ENCODE measurements at regions not wholly inside any gene's neighbourhood (a gene's known extent, or its start where the extent isn't known, plus 50 kb on each side); places are given as distances from the start of the nearest gene placed in this dataset.
"Not testable (repeated sequence)": the region's sequence is repeated elsewhere in the genome, so short reads cannot be mapped to it uniquely, and the experiment has no call there.

DNA sequence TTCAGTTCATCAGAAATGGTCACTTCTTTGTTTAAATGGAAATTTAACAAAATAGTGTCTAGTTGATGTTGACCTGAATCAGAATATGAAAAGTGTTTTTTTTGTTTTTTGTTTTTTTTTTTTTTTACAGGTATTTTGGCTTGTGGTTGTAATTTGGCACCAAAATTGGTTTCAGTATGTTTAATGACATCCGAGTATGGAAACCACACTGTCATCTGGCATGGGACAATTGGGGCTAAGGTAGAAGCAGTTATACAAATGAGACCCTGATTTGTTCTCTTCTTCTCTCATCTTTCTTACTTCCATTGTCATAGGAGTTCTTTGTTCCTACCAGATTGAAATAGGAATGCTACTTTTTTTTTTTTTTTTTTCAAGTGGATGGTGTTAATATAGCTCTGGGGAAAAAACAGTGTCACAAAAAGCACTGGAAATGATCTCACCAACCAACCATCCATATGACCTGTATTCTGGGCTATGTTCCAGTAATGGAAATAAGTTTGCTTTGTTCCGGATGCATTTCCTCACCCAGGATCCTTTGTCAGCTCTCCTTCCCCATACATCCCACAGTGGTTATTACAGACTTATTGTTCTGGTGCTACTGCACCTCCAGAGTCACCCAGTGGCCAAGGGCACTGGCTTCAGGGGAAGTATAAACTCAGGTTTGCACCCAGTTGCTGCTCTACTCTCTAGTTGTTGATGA, 95.8 kb downstream of the ATXN3L start:
- DNase-seq (ENCODE audit: low read depth), result peak; percentile 85

DNA sequence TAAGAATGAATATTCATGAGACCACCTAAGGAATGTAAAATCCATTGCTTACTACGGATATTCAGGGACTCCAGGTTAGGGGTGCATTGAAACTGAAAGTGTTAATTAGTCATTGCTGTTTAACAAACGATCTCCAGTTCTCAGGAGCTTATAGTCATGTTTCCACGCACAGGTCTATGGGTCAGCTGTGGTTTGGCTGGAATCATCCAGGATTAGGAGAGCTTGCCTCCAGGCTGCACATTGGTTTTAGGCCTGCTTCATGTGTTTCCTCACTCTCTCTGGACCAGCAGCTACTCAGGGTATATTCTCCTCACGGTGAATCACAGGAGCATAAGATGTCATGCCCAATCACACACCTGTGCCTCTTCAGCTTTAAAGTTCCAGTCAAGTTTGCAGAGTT, 98.9 kb downstream of the ATXN3L start:
- no peak for DNase-seq (ENCODE audit: low read depth)

DNA sequence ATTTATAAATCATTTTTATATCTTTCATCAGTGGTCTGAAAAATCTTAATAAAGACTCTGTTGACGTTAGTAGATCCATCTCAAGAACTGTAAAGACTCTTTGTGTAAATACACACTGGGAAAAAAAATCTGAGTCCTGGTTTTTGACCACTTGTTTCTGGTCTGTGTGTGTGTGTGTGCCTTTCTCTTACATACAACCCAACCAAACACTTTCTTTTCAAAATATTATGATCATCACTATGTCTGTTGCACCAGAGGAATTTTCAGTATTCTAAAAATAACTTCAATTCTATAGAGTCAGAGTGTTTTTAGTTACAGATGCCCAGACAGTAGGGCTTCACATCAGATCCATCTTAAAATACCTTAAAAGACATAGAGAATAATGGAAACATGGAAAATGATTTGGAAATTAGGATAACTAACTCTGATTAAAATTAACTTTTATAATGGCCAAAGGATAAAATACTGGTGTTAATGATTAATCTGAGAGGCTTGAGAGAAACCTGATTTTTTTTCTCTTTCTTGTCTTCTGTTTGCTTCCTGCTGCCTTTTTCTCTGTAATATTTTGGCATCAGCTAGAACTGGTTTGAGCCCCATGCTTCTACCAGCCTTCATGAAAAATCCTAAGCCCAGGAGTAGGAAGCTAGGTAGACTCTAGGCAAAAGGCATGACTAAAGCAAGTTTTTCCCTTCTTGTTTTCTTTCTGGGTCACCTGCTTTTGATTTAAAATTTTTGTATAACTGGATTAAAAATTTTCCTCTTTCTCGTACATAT, 99.7 kb downstream of the ATXN3L start:
- DNase-seq (ENCODE audit: low read depth), result no peak

DNA sequence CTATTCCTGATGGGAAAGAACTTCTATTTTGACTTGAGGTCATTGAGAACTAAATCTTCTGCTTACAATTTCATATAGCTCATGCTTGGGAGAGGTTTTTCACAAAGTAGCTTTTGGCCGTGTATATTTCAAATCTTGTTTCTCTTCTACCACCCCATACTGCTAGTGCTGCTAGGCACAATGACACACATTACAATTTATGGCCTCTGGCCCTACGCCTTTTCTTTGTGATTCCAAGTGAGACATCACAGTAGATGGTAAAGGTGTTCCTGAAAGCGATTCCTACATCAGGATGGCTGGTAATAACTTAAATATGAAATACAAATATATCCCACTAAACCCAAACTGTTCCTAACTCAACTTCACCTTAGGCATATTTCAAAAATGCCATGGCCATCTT, 101.1 kb downstream of the ATXN3L start:
- no peak for DNase-seq (ENCODE audit: low read depth)

DNA sequence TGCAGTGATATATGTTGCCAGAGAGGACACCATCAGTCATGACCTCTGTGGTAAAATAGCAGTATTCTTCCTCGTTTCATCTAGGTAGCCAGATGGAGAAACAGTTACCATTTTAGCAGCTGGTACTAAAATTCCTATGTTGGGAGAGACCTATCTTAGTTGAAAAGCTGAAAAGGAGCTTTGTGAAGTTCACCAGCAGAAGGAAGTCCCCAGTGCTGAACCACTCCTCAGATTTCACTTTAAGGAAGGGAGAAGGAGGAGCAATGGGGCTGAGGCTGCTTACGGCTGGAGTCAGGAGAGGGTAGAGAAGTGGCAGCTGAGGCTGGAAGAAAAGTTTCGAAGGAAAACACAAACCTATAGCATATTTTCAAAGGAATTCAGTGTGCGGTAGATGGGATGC, 103.7 kb downstream of the ATXN3L start:
- DNase-seq (ENCODE audit: low read depth), result no peak

DNA sequence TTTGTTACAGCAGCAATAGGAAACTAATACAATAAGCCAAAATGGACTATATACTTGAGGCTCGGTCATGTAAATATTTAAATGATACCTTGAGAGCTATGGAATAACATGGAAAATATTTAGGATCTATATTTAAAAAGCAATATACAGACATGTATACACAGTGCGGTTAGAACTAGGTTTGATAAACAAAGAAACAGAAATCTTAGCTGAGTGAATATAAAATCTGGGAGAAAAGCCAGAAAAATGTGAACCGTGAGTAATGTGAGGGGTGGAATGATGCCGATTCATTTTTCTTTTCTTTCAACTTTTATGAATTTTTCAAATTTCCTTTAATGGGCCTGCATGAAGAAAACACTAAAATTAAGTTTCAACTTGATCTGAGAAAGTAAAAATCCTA, 104.1 kb downstream of the ATXN3L start:
- no peak for DNase-seq (ENCODE audit: low read depth)

DNA sequence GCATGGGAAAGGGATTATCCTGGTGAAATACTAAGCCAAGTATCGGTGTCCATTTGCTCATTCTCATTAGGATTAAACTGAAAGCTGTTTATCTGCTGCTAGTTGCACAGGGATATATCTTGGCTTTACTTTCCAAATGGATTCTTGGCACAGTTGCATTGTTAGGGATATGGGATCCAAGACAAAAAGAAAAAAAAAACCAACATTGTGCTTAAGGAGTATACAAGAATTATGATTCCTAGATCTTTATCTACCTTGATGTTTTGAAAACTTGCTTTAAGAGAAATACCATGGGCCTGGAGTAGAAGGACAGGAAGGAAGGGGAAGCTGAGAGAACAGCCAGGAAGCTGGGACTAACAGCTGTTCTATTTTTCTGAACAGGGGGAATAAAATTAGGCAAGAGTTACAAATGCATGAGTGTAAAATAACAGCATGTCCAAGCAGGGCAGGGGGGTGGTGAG, 107.6 kb downstream of the ATXN3L start:
- no peak for DNase-seq (ENCODE audit: low read depth)

DNA sequence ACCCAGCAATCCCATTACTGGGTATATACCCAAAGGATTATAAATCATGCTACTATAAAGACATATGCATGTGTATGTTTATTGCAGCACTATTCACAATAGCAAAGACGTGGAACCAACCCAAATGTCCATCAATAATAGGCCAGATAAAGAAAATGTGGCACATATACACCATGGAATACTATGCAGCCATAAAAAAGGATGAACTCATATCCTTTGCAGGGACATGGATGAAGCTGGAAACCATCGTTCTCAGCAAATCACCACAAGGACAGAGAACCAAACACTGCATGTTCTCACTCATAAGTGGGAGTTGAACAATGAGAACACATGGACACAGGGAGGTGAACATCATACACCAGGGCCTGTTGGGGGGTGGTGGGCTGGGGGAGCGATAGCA, 109.7 kb downstream of the ATXN3L start:
- not testable (repeated sequence) for DNase-seq (ENCODE audit: low read depth)

DNA sequence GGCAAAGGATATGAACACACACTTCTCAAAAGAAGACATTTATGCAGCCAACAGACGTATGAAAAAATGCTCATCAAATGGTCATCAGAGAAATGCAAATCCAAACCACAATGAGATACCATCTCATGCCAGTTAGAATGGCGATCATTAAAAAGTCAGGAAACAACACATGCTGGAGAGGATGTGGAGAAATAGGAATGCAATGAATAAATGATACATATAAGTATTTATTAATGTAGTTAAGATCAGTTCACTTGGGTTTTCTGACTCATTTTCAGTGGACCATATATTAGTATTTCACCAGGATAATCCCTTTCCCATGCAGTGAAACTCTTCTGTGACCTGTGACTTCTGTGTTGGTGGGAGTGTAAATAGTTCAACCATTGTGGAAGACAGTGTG, 110.1 kb downstream of the ATXN3L start:
- not testable (repeated sequence) for DNase-seq (ENCODE audit: low read depth)

DNA sequence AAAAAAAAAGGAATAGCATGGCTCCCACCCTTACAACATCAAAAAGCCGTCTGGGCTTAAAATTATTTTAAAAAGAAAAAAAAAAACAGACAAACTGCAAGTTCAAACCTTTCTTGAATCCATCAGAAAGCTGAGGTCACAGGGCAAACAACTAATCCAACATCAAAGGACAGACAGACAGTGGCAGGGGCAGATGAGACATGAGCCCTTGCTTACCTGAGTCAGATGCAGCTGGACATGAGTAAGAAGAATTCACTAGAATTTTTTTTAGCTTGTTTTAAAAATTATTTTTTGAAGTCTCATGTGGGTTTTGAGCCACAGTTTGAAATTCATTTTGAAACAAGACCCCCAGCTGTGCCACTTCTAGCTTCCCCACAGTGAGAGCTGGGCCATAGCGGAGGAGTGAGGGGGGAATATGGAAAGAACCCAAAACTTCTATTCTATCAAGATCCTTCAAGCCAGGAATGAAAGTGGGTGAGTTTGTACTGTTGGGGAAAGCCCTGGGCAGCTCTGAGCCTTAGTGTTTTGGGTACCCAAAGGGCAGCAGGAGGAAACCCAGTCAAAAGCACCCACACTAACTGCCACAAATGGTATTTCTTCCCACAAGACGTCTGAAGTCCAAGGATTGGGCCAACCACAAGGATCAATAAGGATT, 111.4 kb downstream of the ATXN3L start:
- no peak for DNase-seq (ENCODE audit: low read depth)

DNA sequence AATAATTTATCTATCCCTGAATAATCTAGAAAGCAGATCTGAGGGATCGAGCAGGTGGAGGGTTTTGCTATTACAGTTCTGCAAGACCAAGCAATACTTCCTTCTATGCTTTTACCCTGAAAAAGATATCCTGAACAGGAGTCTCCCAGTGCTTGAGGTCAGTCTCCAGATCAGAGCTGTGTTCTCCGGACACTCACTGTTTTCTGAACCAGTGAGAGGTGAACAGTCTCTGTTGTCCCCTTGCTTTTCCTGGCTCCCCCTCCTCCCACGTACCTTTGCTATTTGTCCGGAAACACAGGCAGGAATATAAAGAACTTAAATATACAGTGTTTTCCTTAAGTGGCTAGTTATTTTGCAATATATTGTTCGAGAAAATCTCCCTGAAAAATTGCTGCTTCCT, 116.6 kb downstream of the ATXN3L start:
- DNase-seq (ENCODE audit: low read depth), result no peak

DNA sequence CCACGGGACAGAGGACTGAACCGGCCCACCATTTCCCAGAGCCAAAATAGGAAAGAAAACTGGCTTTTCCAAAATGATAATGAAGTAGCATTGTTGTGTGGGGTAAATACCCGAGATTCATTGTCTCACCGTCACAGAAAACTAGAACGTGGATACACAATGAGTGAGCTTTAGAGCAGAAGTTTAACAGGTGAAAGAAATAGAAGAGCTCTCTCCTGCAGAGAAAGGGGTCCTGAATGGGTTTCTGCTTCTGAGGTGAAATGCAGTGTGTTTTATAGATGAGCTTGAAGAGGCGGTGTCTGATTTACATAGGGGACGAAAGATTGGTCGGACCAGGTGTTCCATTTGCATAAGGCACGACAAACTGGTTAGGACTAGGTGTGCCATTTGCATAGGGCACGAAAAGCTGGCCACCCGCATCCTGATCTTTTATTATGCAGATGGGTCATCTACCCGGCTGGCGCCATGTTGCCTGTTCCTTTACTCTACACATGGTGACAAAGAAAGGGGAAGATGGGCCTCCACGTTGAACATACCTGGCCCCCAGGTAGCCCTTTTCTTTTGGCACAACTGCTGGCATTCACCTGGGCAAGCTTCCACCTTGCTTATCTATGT, 118.1 kb downstream of the ATXN3L start:
- no peak for DNase-seq (ENCODE audit: low read depth)

DNA sequence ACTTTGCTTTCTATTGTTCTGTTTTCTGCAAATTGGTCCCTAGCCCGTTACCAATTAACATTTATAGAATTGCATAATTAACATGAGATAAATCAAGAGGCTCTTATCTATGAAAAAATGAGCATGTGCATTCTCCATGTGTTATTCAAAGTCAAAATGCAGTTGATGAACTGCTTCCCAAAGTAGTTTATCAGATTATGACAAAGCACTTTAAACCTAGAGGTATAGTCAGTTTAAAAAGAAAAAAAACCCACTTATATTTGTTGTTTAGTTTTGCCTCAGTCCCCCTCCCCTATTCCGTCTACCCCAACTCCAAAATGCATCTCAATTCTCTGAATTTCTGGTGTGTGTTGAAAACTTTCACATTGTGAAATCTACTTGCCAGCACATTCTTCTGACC, 119.5 kb downstream of the ATXN3L start:
- DNase-seq (ENCODE audit: low read depth), result no peak

DNA sequence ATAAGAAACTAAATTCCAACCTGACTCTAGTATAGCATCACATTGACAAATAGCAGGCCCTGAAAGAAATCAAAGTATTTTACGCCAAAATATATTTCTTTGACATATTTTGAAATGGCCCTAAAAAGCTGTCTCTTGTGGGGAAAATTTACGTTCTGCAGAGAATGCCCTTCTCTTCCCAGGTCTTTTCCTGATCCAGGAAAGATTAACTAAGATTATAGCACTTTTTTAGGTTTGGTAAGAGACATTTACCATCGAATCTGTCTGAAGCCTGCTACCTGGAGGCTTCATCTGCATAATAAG, 121.1 kb downstream of the ATXN3L start:
- DNase-seq (ENCODE audit: low read depth), result no peak

DNA sequence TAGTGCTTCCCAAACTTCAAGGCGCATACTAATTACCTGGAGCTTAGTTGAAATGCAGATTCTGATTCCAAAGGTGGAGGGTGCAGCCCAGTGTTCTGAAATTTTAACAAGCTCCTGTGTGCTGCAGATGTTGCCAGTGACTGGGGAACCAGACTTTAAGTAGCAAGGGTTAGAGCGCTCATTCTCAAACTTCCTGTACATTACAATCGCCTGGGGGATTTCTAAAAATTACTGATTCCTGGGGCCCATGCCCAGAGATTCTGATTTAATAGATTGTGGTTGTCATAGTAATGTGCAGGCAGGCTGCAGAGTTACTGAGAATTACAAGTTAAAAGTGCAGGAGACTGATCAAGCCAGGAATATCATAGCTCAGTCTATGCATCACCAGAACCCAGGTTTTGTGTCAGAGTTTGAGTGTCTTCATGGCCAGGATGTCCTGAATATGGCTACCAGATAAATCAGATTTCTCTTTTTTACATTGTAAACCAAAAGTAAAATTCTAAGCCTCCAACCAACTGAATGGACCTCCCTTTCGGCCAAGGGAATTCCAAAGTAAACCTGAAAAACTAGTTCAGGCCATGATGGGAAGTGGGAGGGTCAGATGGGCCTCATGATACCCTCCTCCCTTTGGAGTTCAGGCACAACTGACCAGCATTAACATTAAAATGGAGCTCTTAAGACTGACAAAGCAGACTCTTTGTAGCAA, 121.6 kb downstream of the ATXN3L start:
- DNase-seq (ENCODE audit: low read depth), result no peak

DNA sequence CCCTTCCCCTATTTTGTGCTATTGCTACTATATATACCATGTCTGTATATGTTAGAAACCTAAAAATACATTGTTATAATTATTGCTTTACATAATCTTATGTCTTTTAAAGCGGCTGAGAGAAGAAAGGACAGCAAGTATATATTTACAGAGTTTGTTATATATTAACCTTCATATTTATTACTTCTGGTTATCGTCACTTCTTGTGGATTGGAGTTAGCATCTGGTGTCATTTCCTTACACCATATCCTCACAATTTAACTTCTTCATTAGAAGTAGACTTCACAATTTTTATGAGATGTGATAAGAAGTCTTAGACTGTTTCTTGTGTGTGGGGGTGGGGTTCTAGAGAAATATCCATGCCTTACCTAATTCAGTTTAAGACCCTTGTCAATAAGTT, 123.1 kb downstream of the ATXN3L start:
- no peak for DNase-seq (ENCODE audit: low read depth)

DNA sequence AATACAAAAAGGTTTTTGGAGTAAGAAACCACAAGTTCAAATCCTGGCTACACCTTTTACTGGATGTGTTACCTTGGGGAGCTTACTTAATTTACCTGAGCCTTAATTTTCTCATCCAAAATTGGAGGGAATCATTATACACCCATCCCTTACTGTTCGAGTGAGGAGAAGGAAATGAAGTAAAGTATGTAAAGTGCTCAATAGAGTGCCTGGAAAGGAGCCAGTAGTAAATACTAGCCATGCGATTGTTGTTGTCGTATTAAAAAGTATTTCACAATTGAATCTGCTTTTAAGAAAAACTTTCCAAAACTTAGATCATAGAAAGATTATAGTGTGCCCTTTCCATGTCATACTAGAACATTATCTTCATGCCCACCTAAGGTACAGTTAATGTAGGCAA, 124.5 kb downstream of the ATXN3L start:
- DNase-seq (ENCODE audit: low read depth), result no peak

DNA sequence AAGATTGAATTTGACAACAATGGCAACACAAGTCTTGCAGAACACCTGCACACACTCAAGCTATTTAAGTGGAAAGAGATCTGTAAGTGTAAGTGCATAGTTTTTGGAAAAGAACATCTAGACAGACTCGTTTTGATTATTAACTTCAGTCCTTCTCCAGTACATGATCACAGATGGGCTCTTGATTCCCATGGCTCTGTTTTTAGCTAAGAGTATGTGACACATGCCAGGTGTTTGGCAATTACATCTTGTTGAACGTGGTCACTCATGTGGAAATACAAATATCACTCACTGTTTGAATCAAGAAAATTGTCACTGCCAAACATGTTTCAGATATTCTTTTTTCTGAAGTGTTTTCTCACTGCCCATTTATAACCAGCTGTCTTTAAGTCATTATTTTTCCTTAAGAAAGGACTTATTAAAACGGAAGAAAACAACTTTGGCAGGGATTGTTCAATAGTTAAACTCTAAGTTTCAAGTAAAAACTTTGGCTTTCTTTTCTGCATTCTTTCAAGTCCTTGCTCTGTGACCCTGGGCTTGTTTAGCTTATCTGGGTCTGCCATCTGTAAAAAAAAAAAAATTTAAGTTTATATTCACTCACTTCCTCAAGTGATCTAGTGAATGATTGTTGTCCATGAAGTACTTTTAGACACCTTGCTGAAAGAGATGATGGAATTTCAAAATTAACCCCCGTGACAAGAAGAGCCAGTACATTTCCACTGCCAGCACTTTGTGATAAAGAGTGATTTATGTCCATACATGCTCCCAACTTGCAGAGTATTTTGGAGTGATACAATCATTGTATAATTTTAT, 125.4 kb downstream of the ATXN3L start:
- DNase-seq (ENCODE audit: low read depth), result no peak

DNA sequence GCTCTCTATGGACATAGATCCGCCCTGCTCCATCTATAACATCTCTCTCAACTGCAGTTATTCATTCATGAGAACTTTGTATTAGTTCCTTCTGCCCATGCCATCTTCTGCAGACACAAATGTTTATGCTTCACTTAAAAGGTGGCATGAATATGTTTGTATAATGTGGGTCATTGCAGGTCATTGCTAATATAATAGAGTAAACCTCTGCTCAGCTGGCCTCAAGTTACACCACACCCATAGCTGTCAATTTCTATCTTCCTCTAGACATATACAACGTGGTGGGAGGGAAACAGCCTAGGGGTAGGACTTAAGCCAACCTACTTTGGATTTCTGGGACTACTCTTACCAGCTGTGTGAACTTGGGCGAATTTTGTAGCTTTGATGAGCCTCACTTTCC, 129.8 kb downstream of the ATXN3L start:
- DNase-seq (ENCODE audit: low read depth), result no peak

DNA sequence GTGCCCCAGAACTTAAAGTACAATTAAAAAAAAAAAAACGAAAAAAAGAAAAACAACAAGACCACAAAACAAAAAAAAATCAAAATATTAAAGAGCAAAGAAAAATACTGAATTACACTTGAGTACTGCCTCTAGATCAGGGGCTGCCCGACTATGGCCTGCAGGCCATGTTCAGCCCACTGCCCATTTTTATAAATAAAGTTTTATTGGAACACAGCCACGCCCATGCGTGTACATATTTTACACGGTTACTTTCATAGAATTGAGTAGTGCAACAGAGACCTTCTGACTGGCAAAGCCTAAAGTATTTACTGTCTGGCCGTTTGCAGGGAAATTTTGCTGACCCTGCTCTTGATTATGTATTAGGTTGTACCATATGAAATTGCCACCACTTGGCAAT, 130.5 kb downstream of the ATXN3L start:
- no peak for DNase-seq (ENCODE audit: low read depth)

DNA sequence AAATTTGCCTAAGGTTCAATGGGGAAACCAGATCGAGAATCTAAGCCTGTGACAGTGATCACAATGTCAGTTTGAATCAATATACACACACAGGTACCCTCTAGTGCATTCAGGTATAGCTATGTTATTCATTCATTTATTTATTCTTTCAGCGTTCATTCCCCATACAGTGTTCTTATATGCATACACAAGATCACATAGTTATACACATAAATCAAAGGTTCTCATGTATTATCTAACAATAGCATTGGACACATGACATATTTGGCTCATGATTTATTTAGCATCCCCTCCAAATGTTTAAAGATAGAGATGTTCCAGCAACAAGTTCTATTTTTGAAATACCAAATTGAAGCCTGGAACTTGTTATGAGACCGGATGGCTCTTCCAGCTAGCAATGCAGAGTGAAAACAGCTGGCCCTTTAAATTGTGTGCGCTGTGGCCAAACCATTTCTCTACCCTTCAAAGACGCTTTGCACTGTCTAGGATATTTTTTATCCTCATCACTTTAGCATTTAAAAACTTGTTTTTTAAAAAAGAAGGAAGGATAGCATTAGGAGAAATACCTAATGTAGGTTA, 131.0 kb downstream of the ATXN3L start:
- DNase-seq (ENCODE audit: low read depth), result no peak
